Coronary artery (tissue), 2 donors: ENCODE measurements at regions not wholly inside any gene's neighbourhood (a gene's known extent, or its start where the extent isn't known, plus 50 kb on each side); places are given as distances from the start of the nearest gene placed in this dataset.

Experiments used
- DNase-seq: peaks from one replicate; pipeline ENCODE4 v3.0.0-alpha.2; 2017; ENCODE audit warnings: low spot score
- H3K27ac ChIP-seq, 2 donors: fragments of 200-600 bp; sonication (generic); one replicate each; pipeline ENCODE4 v1.5.1; 2016 to 2019
- H3K4me3 ChIP-seq: fragments of 200-600 bp; sonication (generic); 2 replicates; pipeline ENCODE4 v1.5.1; 2016; ENCODE audit warnings: mild to moderate bottlenecking, moderate library complexity
- TF ChIP-seq, protein P1 (sequence below): fragments of 200-600 bp; sonication (generic); IDR thresholded peaks from one replicate; pipeline ENCODE4 v1.5.1; 2019; ENCODE audit warnings: antibody characterized with exemption

DNA sequence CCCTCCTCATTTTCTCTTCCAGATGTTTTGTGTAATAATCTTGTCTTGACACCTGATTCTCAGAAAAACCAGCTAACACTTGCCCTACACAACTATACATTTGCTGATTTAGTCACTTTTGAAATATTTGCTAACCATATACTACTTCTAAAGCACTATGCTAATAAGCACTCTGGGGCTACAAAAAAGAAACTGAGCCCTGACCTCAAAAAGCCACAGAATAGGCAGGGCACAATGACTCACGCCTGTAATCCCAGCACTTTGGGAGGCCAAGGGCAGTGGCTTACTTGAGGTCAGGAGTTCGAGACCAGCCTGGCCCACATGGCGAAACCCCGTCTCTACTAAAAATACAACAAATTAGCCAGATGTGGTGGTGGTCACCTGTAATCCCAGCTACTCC is 266.0 kb downstream of the RAD51AP2 start:
- DNase-seq = no peak
- Histone ChIP-seq H3K27ac (no peak overlapping the region), H3K4me3 (no peak overlapping the region)
- TF ChIP-seq, protein P1, sequence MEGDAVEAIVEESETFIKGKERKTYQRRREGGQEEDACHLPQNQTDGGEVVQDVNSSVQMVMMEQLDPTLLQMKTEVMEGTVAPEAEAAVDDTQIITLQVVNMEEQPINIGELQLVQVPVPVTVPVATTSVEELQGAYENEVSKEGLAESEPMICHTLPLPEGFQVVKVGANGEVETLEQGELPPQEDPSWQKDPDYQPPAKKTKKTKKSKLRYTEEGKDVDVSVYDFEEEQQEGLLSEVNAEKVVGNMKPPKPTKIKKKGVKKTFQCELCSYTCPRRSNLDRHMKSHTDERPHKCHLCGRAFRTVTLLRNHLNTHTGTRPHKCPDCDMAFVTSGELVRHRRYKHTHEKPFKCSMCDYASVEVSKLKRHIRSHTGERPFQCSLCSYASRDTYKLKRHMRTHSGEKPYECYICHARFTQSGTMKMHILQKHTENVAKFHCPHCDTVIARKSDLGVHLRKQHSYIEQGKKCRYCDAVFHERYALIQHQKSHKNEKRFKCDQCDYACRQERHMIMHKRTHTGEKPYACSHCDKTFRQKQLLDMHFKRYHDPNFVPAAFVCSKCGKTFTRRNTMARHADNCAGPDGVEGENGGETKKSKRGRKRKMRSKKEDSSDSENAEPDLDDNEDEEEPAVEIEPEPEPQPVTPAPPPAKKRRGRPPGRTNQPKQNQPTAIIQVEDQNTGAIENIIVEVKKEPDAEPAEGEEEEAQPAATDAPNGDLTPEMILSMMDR = no peak

DNA sequence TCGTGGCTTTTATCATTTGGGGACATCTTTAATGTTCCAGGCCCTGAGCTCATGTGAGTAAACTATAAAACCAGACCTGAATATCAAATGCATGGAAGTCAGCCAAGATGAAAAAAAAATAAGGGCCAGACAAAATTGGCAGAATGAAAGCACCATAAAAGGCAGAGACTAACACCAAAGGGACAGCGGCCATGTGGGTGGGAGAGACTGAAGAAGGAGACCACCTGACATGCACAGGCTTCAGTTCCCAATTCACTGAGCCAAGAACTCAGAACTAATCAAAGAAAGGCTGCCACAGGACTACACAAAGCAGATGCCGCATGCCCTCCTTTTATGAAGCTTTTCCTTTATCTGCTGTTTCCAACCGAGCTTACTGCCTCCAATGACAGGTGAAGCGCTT is 267.1 kb downstream of the RAD51AP2 start:
- no peak for DNase-seq
- Histone ChIP-seq H3K4me3 (no peak overlapping the region), H3K27ac (no peak overlapping the region)
- TF ChIP-seq, protein P1 = no peak

DNA sequence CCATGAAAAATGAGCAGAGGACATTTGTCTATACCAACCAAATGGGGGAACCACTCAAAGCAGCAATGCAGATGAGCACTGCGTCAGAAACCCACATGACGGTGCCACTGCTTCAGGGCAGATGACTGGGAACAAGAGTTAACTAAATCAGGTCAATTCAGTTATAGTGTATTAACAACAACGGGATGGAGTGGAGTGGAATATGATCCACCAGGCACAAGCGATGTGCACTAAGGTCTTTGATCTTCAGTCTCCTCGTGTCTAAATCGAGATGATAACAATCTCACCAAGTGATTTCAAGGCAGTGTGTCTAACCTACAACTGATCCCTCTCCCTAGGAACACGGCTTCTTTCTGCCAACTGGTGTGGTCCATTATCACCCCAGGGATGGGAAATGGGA is 269.0 kb downstream of the RAD51AP2 start:
- no peak for DNase-seq
- H3K27ac ChIP-seq = no peak overlapping the region

DNA sequence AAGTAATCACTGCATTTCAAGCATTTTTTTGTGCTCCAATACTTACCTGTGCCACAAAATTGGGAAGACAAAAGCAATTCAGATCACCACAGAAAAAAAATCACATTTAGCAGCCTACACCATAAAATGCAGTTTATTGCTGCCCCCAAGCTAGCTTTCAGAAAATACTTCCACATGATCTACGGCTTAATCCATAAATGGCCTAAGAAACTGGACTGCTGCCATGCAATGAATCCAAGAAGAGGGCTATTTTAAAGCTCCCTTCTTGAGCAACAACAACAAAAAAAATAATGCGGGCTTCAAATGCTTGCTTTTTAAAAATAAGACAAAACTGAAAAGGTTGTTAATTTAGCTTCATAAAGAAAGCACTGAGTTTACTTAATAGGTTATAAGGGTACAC is 272.3 kb downstream of the RAD51AP2 start:
- TF ChIP-seq, protein P1 = no peak
- Histone ChIP-seq H3K4me3 (no peak overlapping the region), H3K27ac (no peak overlapping the region)
- no peak for DNase-seq

More for the DNA sequence above, 269.0 kb downstream of the RAD51AP2 start:
- no peak overlapping the region for H3K4me3 ChIP-seq
- TF ChIP-seq, protein P1 = no peak

DNA sequence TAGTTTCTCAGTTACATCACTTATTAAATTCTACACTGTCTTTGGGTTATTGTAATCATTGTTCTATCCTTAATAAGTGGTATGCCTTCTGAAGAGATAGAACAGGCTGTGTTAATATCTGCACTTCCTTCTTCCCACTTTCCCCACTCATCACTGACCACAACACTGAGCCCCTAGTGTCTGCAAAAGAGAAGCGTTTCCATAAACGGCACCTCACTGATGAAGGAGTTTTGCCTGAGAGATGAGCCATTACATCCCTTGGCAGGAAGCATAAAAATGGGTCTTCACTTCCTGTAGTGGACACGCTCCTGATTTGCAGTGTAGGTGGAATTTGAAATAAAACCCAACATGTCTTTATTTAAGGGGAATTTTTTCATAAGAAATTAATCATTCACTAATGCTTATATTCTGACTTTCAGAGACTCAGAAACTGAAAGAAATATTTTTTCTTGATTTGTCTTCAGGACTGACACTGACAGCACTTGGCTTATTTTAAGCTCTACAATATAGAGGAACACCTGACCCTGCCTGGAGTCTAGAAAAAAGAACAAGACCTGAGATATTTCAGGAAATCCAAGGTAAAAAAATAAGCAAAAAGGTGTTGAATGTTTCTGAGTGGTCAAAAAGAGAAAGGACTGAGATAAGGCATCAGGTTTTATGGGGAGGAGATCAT is 275.3 kb downstream of the RAD51AP2 start:
- no peak for DNase-seq
- TF ChIP-seq, protein P1 = no peak
- H3K4me3 ChIP-seq = no peak overlapping the region
- no peak overlapping the region for H3K27ac ChIP-seq

DNA sequence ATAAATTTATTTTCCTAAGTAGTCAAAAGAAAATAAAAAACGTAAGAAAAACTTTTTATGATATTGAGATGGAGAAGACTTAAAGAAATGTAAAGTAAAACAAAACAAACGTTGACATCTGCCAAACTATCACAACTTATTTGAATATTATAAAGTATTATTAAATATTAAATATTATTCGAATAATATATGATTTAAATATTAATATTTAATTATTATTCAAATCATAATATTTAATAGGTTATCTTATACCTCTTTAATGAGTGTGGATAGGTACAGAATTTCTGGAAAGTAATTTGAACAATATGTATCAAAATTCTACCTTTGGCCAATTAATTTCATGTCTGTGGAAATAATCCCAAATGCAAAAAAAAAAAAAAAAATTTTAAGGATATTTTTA is 278.7 kb downstream of the RAD51AP2 start:
- H3K4me3 ChIP-seq = no peak overlapping the region
- TF ChIP-seq, protein P1 = no peak
- DNase-seq = no peak
- H3K27ac ChIP-seq = no peak overlapping the region

DNA sequence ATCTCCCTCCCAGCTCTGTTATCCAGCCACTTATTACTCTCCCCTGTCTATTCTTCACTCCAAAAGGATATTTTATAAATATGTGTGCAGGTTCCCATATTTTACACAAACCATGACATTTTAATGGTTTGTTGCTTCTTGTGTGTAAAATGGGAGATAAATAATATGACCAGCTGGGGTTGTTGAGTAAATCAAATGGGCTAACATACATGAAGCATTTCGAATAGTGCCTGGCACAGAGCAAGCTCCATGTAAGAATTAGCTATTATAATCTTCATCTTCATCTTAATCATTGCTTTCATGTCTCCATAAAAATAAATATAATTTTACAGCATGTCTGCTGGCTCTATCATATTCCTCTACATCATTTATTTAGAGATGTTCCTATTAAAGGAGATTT is 283.1 kb downstream of the RAD51AP2 start:
- DNase-seq = no peak
- Histone ChIP-seq H3K4me3 (no peak overlapping the region), H3K27ac (no peak overlapping the region)
- TF ChIP-seq, protein P1 = no peak
